ENCODE measurements at regions not wholly inside any gene's neighbourhood (a gene's known extent, or its start where the extent isn't known, plus 50 kb on each side); places are given as distances from the start of the nearest gene placed in this dataset.

DNA sequence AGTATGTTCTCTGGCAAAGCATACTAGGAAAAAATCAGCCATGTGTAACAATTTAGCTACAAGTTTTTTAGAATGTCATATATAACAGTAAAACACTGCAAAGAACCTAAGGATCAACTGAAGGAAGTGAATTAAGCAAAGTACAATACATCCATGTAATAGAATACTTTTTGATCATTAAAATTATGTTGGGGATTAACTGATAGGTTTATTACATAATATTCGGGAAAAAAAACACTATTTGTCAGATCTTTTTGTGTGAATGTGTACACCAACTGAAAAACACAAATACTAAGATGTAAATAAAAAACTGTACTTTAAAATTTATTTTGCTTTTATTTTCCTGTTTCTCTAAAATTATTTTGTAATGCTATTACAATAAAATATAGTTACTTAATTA, 185.5 kb upstream of the DYNLRB2 start:
- no peak overlapping the region for H3K14ac ChIP-seq (ENCODE audit: low read length)
- no peak overlapping the region for H3K4ac ChIP-seq (ENCODE audit: low read length)
- no peak overlapping the region for H2BK120ac ChIP-seq (ENCODE audit: low read depth, low read length)
- no peak overlapping the region for H4K91ac ChIP-seq (ENCODE audit: low read depth, low read length, poor library complexity)
- peaks cover 0 to 3% of the 10 kb centered on the region in 2 donors for H3K9me3 ChIP-seq (replicated peaks in 1 of 2; ENCODE audit: control insufficient read depth in 2 of 2, insufficient read depth in 1 of 2, low read depth in 1 of 2, low read length in 2 of 2)
- no CpG with 5 or more reads among the region's 1 CpG for WGBS, 2 donors (ENCODE audit: extremely low coverage in 2 of 2, insufficient read length in 2 of 2, insufficient replicate concordance in 1 of 2)
- no peak overlapping the region for H4K8ac ChIP-seq (ENCODE audit: low read depth, low read length)
- H3K27ac ChIP-seq (replicated peaks; ENCODE audit: low read length): no peak overlapping the region
- no peak overlapping the region for H3K18ac ChIP-seq (ENCODE audit: low read length)
- peaks cover 2% of the 10 kb centered on the region for H3K79me1 ChIP-seq (ENCODE audit: low read depth, low read length)
- no peak overlapping the region for H2BK5ac ChIP-seq (ENCODE audit: low read length)
- H3K36me3 ChIP-seq (replicated peaks in 1 of 2; ENCODE audit: control insufficient read depth in 2 of 2, insufficient read depth in 2 of 2, low read length in 2 of 2): no peaks in the 10 kb centered on the region
- no peak overlapping the region for H3K9ac ChIP-seq (ENCODE audit: low read depth, low read length, poor library complexity)
- H2AFZ ChIP-seq (ENCODE audit: low read length): no peak overlapping the region
- H2BK12ac ChIP-seq (ENCODE audit: low read length): no peak overlapping the region
- no peak overlapping the region for H3K4me2 ChIP-seq (ENCODE audit: insufficient read depth, low read length, poor library complexity, severe bottlenecking)
- peaks cover 0 to 3% of the 10 kb centered on the region in 2 donors for H3K4me1 ChIP-seq (ENCODE audit: control insufficient read depth in 2 of 2, insufficient read depth in 1 of 2, low read depth in 1 of 2, low read length in 2 of 2)
- H3K23ac ChIP-seq (ENCODE audit: low read depth, low read length, poor library complexity): no peak overlapping the region
- no peak for DNase-seq (ENCODE audit: low spot score)
- no peak overlapping the region for H2BK15ac ChIP-seq (ENCODE audit: low read length)
- H3K4me3 ChIP-seq (ENCODE audit: low read length in 2 of 2): no peak overlapping the region
- no peaks in the 10 kb centered on the region for H3K27me3 ChIP-seq (ENCODE audit: control insufficient read depth in 3 of 3, insufficient read depth in 3 of 3, low read depth in 1 of 3, low read length in 3 of 3)
- H2AK5ac ChIP-seq (ENCODE audit: low read depth, low read length): no peak overlapping the region

DNA sequence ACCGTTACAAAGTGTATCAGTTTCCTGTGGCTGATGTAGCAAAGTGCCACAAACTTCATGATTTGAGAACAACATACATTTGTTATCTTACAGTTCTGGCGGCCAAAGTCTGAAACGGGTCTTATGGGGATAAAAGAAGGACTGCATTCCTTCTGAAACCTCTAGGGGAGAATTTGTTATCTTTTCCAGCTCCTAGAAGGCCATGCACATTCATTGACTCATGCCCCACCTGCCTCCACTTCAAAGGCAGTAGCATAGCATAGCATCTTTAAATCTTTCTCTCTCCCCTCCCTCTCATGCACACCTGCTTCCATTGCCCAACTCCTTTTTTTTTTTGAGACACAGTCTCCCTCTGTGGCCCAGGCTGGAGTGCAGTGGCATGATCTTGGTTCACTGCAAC, 190.7 kb upstream of the DYNLRB2 start:
- Histone ChIP-seq H3K79me1 (ENCODE audit: low read depth, low read length) (peaks cover 2% of the 10 kb centered on the region), H3K4me1 (ENCODE audit: control insufficient read depth in 2 of 2, insufficient read depth in 1 of 2, low read depth in 1 of 2, low read length in 2 of 2) (peaks cover 0 to 4% of the 10 kb centered on the region in 2 donors), H2BK5ac (ENCODE audit: low read length) (no peak overlapping the region), H2BK15ac (ENCODE audit: low read length) (no peak overlapping the region), H3K4me2 (ENCODE audit: insufficient read depth, low read length, poor library complexity, severe bottlenecking) (no peak overlapping the region), H3K23ac (ENCODE audit: low read depth, low read length, poor library complexity) (no peak overlapping the region), H3K27ac (replicated peaks; ENCODE audit: low read length) (no peak overlapping the region), H3K9me3 (replicated peaks in 1 of 2; ENCODE audit: control insufficient read depth in 2 of 2, insufficient read depth in 1 of 2, low read depth in 1 of 2, low read length in 2 of 2) (peaks cover 0 to 3% of the 10 kb centered on the region in 2 donors), H2AK5ac (ENCODE audit: low read depth, low read length) (no peak overlapping the region), H2BK120ac (ENCODE audit: low read depth, low read length) (no peak overlapping the region), H3K4ac (ENCODE audit: low read length) (no peak overlapping the region), H4K91ac (ENCODE audit: low read depth, low read length, poor library complexity) (no peak overlapping the region), H3K18ac (ENCODE audit: low read length) (no peak overlapping the region), H3K9ac (ENCODE audit: low read depth, low read length, poor library complexity) (no peak overlapping the region), H2AFZ (ENCODE audit: low read length) (no peak overlapping the region), H3K36me3 (replicated peaks in 1 of 2; ENCODE audit: control insufficient read depth in 2 of 2, insufficient read depth in 2 of 2, low read length in 2 of 2) (no peaks in the 10 kb centered on the region), H3K27me3 (ENCODE audit: control insufficient read depth in 3 of 3, insufficient read depth in 3 of 3, low read depth in 1 of 3, low read length in 3 of 3) (no peaks in the 10 kb centered on the region), H2BK12ac (ENCODE audit: low read length) (no peak overlapping the region), H4K8ac (ENCODE audit: low read depth, low read length) (no peak overlapping the region), H3K4me3 (ENCODE audit: low read length in 2 of 2) (no peak overlapping the region), H3K14ac (ENCODE audit: low read length) (no peak overlapping the region)
- no CpG with 5 or more reads among the region's 3 CpGs for WGBS, 2 donors (ENCODE audit: extremely low coverage in 2 of 2, insufficient read length in 2 of 2, insufficient replicate concordance in 1 of 2)
- no peak for DNase-seq (ENCODE audit: low spot score)

DNA sequence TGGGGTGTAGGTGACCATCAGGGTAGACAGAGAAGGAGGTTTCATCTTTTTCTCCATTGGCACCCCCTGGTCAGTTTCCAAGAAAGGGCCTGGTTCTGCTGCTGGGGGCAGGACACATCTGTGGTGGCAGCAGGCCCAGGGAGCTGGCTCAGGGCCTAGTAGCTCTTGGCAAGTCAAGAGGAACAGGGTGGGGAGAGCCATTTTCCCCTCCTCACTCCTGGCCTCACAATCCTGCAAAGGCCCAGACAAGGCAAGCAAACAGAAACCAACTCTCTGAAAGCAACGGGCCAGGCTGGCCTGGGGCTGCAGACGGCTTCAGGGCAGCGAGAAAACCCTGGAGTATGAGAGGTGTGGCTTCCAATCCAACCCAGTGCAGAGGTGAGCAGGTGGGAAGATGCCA, 192.9 kb upstream of the DYNLRB2 start:
- Histone ChIP-seq H2BK15ac (ENCODE audit: low read length) (peak overlapping the region; percentile 93), H3K27ac (replicated peaks; ENCODE audit: low read length) (no peak overlapping the region), H2BK120ac (ENCODE audit: low read depth, low read length) (no peak overlapping the region), H4K91ac (ENCODE audit: low read depth, low read length, poor library complexity) (no peak overlapping the region), H3K14ac (ENCODE audit: low read length) (peak overlapping the region; percentile 43), H3K27me3 (ENCODE audit: control insufficient read depth in 3 of 3, insufficient read depth in 3 of 3, low read depth in 1 of 3, low read length in 3 of 3) (no peaks in the 10 kb centered on the region), H3K4me1 (ENCODE audit: control insufficient read depth in 2 of 2, insufficient read depth in 1 of 2, low read depth in 1 of 2, low read length in 2 of 2) (peaks cover 0 to 4% of the 10 kb centered on the region in 2 donors), H2BK12ac (ENCODE audit: low read length) (peak overlapping the region; percentile 49), H2AFZ (ENCODE audit: low read length) (no peak overlapping the region), H3K9ac (ENCODE audit: low read depth, low read length, poor library complexity) (no peak overlapping the region), H3K18ac (ENCODE audit: low read length) (peak overlapping the region; percentile 79), H3K23ac (ENCODE audit: low read depth, low read length, poor library complexity) (no peak overlapping the region), H3K4me3 (ENCODE audit: low read length in 2 of 2) (no peak overlapping the region), H3K4me2 (ENCODE audit: insufficient read depth, low read length, poor library complexity, severe bottlenecking) (no peak overlapping the region), H3K79me1 (ENCODE audit: low read depth, low read length) (no peaks in the 10 kb centered on the region), H3K36me3 (replicated peaks in 1 of 2; ENCODE audit: control insufficient read depth in 2 of 2, insufficient read depth in 2 of 2, low read length in 2 of 2) (no peaks in the 10 kb centered on the region), H3K9me3 (replicated peaks in 1 of 2; ENCODE audit: control insufficient read depth in 2 of 2, insufficient read depth in 1 of 2, low read depth in 1 of 2, low read length in 2 of 2) (no peaks in the 10 kb centered on the region), H2AK5ac (ENCODE audit: low read depth, low read length) (peak overlapping the region; percentile 67), H3K4ac (ENCODE audit: low read length) (peak overlapping the region; percentile 23), H4K8ac (ENCODE audit: low read depth, low read length) (no peak overlapping the region), H2BK5ac (ENCODE audit: low read length) (no peak overlapping the region)
- no CpG with 5 or more reads among the region's 3 CpGs for WGBS, 2 donors (ENCODE audit: extremely low coverage in 2 of 2, insufficient read length in 2 of 2, insufficient replicate concordance in 1 of 2)
- no peak for DNase-seq (ENCODE audit: low spot score)

DNA sequence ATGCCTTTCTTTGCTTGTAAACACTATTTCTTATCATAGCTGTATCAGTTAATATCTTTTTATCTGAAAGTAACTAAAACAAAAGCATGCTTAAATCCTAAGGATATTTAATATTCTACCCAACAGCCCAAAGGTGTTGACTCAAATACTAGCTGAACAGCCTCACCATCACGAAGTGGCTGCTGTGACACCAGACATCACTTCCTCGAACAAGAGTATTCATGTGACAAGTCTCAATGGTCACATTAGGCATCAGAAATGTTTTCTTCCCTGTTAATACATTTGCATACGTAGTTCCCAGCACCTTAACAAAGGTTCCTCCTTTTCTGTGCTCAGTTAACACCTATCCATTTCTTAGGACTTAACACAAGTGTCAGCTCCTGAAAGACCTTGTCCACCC, 193.8 kb upstream of the DYNLRB2 start:
- H3K27me3 ChIP-seq (ENCODE audit: control insufficient read depth in 3 of 3, insufficient read depth in 3 of 3, low read depth in 1 of 3, low read length in 3 of 3): no peaks in the 10 kb centered on the region
- no peak overlapping the region for H2BK12ac ChIP-seq (ENCODE audit: low read length)
- no peak overlapping the region for H2AK5ac ChIP-seq (ENCODE audit: low read depth, low read length)
- no peak overlapping the region for H2AFZ ChIP-seq (ENCODE audit: low read length)
- no peak overlapping the region for H2BK15ac ChIP-seq (ENCODE audit: low read length)
- no peaks in the 10 kb centered on the region for H3K9me3 ChIP-seq (replicated peaks in 1 of 2; ENCODE audit: control insufficient read depth in 2 of 2, insufficient read depth in 1 of 2, low read depth in 1 of 2, low read length in 2 of 2)
- H3K18ac ChIP-seq (ENCODE audit: low read length): no peak overlapping the region
- H4K91ac ChIP-seq (ENCODE audit: low read depth, low read length, poor library complexity): no peak overlapping the region
- no peak overlapping the region for H3K9ac ChIP-seq (ENCODE audit: low read depth, low read length, poor library complexity)
- no peak overlapping the region for H3K14ac ChIP-seq (ENCODE audit: low read length)
- DNase-seq (ENCODE audit: low spot score): no peak
- no peak overlapping the region for H2BK5ac ChIP-seq (ENCODE audit: low read length)
- no peak overlapping the region for H3K27ac ChIP-seq (replicated peaks; ENCODE audit: low read length)
- H3K23ac ChIP-seq (ENCODE audit: low read depth, low read length, poor library complexity): no peak overlapping the region
- H4K8ac ChIP-seq (ENCODE audit: low read depth, low read length): no peak overlapping the region
- no peak overlapping the region for H3K4me3 ChIP-seq (ENCODE audit: low read length in 2 of 2)
- H3K4me1 ChIP-seq (ENCODE audit: control insufficient read depth in 2 of 2, insufficient read depth in 1 of 2, low read depth in 1 of 2, low read length in 2 of 2): peaks cover 0 to 4% of the 10 kb centered on the region in 2 donors
- no peak overlapping the region for H3K4ac ChIP-seq (ENCODE audit: low read length)
- no peaks in the 10 kb centered on the region for H3K79me1 ChIP-seq (ENCODE audit: low read depth, low read length)
- H3K36me3 ChIP-seq (replicated peaks in 1 of 2; ENCODE audit: control insufficient read depth in 2 of 2, insufficient read depth in 2 of 2, low read length in 2 of 2): no peaks in the 10 kb centered on the region
- H2BK120ac ChIP-seq (ENCODE audit: low read depth, low read length): no peak overlapping the region
- H3K4me2 ChIP-seq (ENCODE audit: insufficient read depth, low read length, poor library complexity, severe bottlenecking): no peak overlapping the region
- WGBS, 2 donors (ENCODE audit: extremely low coverage in 2 of 2, insufficient read length in 2 of 2, insufficient replicate concordance in 1 of 2): no CpG with 5 or more reads among the region's 3 CpGs

Data from neuronal stem cell (in vitro differentiated cells).